ENCODE measurements at regions not wholly inside any gene's neighbourhood (a gene's known extent, or its start where the extent isn't known, plus 50 kb on each side); places are given as distances from the start of the nearest gene placed in this dataset.
"Not testable (repeated sequence)": the region's sequence is repeated elsewhere in the genome, so short reads cannot be mapped to it uniquely, and the experiment has no call there.

GRCh38 chr13:50755862-50756685 is 87.4 kb downstream of the DLEU7 start:
- WGBS, 5 donors, result 52 to 78% (median 70%) methylated on average over 6 to 8 of the region's 8 CpGs
- H3K36me3 ChIP-seq; intact Hi-C loops (cut with DNase I; ENCODE audit: low total_unique reads); H3K27me3 ChIP-seq (replicated peaks in 1 of 7); H3K4me3 ChIP-seq: not testable (repeated sequence)
- TF ChIP-seq POLR2AphosphoS5 (IDR thresholded peaks at IDR 0.05), result peak in 1 of 3 donors; percentile 41
- H3K4me1 ChIP-seq, result peaks cover 0 to 11% (median 3%) of the 10 kb centered on the region in 6 donors
- peak overlapping the region in 2 of 8 donors; percentile 22 to 69 for H3K27ac ChIP-seq
- H3K9me3 ChIP-seq, result peaks cover 0 to 14% (median 0%) of the 10 kb centered on the region in 8 donors
- DNase-seq, result peak; percentile 78

GRCh38 chr13:50757008-50757407 is 86.5 kb downstream of the DLEU7 start:
- Histone ChIP-seq H3K9me3 (peaks cover 0 to 14% (median 0%) of the 10 kb centered on the region in 8 donors), H3K4me1 (peaks cover 0 to 11% (median 2%) of the 10 kb centered on the region in 6 donors), H3K27ac (no peak overlapping the region), H3K36me3 (no peaks in the 10 kb centered on the region), H3K4me3 (no peak overlapping the region), H3K27me3 (replicated peaks in 1 of 7) (no peaks in the 10 kb centered on the region)
- DNase-seq, result no peak
- intact Hi-C loops (cut with DNase I; ENCODE audit: low total_unique reads), result no loop called here
- TF ChIP-seq POLR2A (IDR thresholded peaks at IDR 0.05) (no peak), CTCF (IDR thresholded peaks at IDR 0.05 in 8 of 11, conservative IDR thresholded peaks at IDR 0.05 in 3 of 11) (no peak), POLR2AphosphoS5 (IDR thresholded peaks at IDR 0.05) (no peak)
- WGBS, 5 donors, result 90 to 93% (median 91%) methylated on average over 3 of the region's 3 CpGs

GRCh38 chr13:50758796-50759195 is 84.7 kb downstream of the DLEU7 start:
- Histone ChIP-seq H3K9me3 (peaks cover 0 to 10% (median 0%) of the 10 kb centered on the region in 8 donors), H3K27ac (no peak overlapping the region), H3K4me3 (no peak overlapping the region), H3K36me3 (no peaks in the 10 kb centered on the region), H3K4me1 (peaks cover 0 to 28% (median 12%) of the 10 kb centered on the region in 6 donors), H3K27me3 (replicated peaks in 1 of 7) (no peaks in the 10 kb centered on the region)
- intact Hi-C loops (cut with DNase I; ENCODE audit: low total_unique reads), result no loop called here
- no peak for TF ChIP-seq POLR2A (IDR thresholded peaks at IDR 0.05)
- no peak for TF ChIP-seq POLR2AphosphoS5 (IDR thresholded peaks at IDR 0.05)
- TF ChIP-seq CTCF (IDR thresholded peaks at IDR 0.05 in 8 of 11, conservative IDR thresholded peaks at IDR 0.05 in 3 of 11), result no peak
- WGBS, 5 donors, result 80 to 100% (median 91%) methylated on average over 1 of the region's 1 CpG
- DNase-seq, result no peak

GRCh38 chr13:50760751-50761150 is 82.7 kb downstream of the DLEU7 start:
- Histone ChIP-seq H3K36me3 (no peaks in the 10 kb centered on the region), H3K27ac (no peak overlapping the region), H3K4me3 (no peak overlapping the region), H3K4me1 (peaks cover 0 to 36% (median 14%) of the 10 kb centered on the region in 6 donors), H3K27me3 (replicated peaks in 1 of 7) (no peaks in the 10 kb centered on the region), H3K9me3 (peaks cover 0 to 4% (median 0%) of the 10 kb centered on the region in 8 donors)
- 71 to 90% (median 81%) methylated on average over 1 of the region's 1 CpG for WGBS, 5 donors
- intact Hi-C loops (cut with DNase I; ENCODE audit: low total_unique reads), result no loop called here
- TF ChIP-seq CTCF (IDR thresholded peaks at IDR 0.05 in 8 of 11, conservative IDR thresholded peaks at IDR 0.05 in 3 of 11), result no peak
- TF ChIP-seq POLR2A (IDR thresholded peaks at IDR 0.05), result no peak
- TF ChIP-seq POLR2AphosphoS5 (IDR thresholded peaks at IDR 0.05), result no peak
- DNase-seq, result no peak
